Neural progenitor cell (in vitro differentiated cells): ENCODE measurements at regions not wholly inside any gene's neighbourhood (a gene's known extent, or its start where the extent isn't known, plus 50 kb on each side); places are given as distances from the start of the nearest gene placed in this dataset.

Source experiments
- DNase-seq: peaks from one replicate; pipeline ENCODE4 v3.0.0-alpha.2; 2016; ENCODE audit warnings: low spot score
- H2AFZ ChIP-seq: fragments of 200-600 bp; sonication (generic); replicated peaks from 2 replicates; pipeline ENCODE4 v1.6.1; 2016; ENCODE audit warnings: antibody characterized with exemption
- H3F3A ChIP-seq: fragments of 200-600 bp; sonication (generic); 2 replicates; pipeline ENCODE4 v1.6.1; 2016; ENCODE audit warnings: antibody characterized with exemption, low read depth
- H3K27ac ChIP-seq: fragments of 200-600 bp; sonication (generic); 2 replicates; pipeline ENCODE4 v1.5.1; 2016; ENCODE audit warnings: mild to moderate bottlenecking
- H3K27me3 ChIP-seq: fragments of 200-600 bp; sonication (generic); 2 replicates; pipeline ENCODE4 v1.6.1; 2016; ENCODE audit warnings: mild to moderate bottlenecking, moderate library complexity
- H3K36me3 ChIP-seq: fragments of 200-600 bp; sonication (generic); 2 replicates; pipeline ENCODE4 v1.5.1; 2016
- H3K4me1 ChIP-seq: fragments of 200-600 bp; sonication (generic); 2 replicates; pipeline ENCODE4 v1.6.1; 2016; ENCODE audit warnings: mixed run types
- H3K4me2 ChIP-seq: fragments of 200-600 bp; sonication (generic); 2 replicates; pipeline ENCODE4 v1.6.1; 2016
- H3K4me3 ChIP-seq: fragments of 200-600 bp; sonication (generic); 2 replicates; pipeline ENCODE4 v1.5.1; 2016
- H3K79me2 ChIP-seq: fragments of 200-600 bp; sonication (generic); 2 replicates; pipeline ENCODE4 v1.6.1; 2016; ENCODE audit warnings: low read depth
- H3K9ac ChIP-seq: fragments of 200-600 bp; sonication (generic); 2 replicates; pipeline ENCODE4 v1.6.1; 2016
- H3K9me3 ChIP-seq: fragments of 200-600 bp; sonication (generic); 2 replicates; pipeline ENCODE4 v1.5.1; 2016; ENCODE audit warnings: low read depth
- H4K20me1 ChIP-seq: fragments of 200-600 bp; sonication (generic); 2 replicates; pipeline ENCODE4 v1.6.1; 2016; ENCODE audit warnings: low read depth
- H3K27ac Mint-ChIP-seq: 3 replicates; pipeline ENCODE4 v1.8.0; 2021; ENCODE audit warnings: mixed read lengths
- H3K27me3 Mint-ChIP-seq: 2 replicates; pipeline ENCODE4 v1.8.0; 2022; ENCODE audit warnings: low read depth, mild to moderate bottlenecking, inconsistent platforms, moderate library complexity, mixed read lengths; ENCODE audit not compliant: insufficient read depth
- H3K36me3 Mint-ChIP-seq: 3 replicates; pipeline ENCODE4 v1.8.0; 2021; ENCODE audit warnings: mixed read lengths
- H3K4me1 Mint-ChIP-seq: 3 replicates; pipeline ENCODE4 v1.8.0; 2021; ENCODE audit warnings: mixed read lengths
- H3K4me3 Mint-ChIP-seq: 3 replicates; pipeline ENCODE4 v1.8.0; 2021; ENCODE audit warnings: mild to moderate bottlenecking, moderate library complexity, mixed read lengths
- H3K9me3 Mint-ChIP-seq: 3 replicates; pipeline ENCODE4 v1.8.0; 2020; ENCODE audit warnings: mixed read lengths
- CTCF ChIP-seq: fragments of 200-600 bp; sonication (generic); IDR thresholded peaks from 2 replicates; pipeline ENCODE4 v1.5.1; 2017; ENCODE audit warnings: antibody characterized with exemption, mild to moderate bottlenecking
- EZH2 ChIP-seq: fragments of 200-600 bp; sonication (generic); IDR thresholded peaks from 2 replicates; pipeline ENCODE4 v1.6.1; 2017; ENCODE audit warnings: antibody characterized with exemption, mild to moderate bottlenecking, moderate library complexity
- EZH2phosphoT487 ChIP-seq: fragments of 200-600 bp; sonication (generic); IDR thresholded peaks from 2 replicates; pipeline ENCODE4 v1.6.1; 2017; ENCODE audit warnings: antibody characterized with exemption

GRCh38 chr2:19542796-19543662, 184.6 kb upstream of the OSR1 start:
- no peaks in the 10 kb centered on the region for H3K4me1 ChIP-seq

GRCh38 chr2:19541884-19542283, 183.5 kb upstream of the OSR1 start:
- Mint-ChIP-seq H3K27me3 (peaks cover 3% of the 10 kb centered on the region), H3K27ac (no peak overlapping the region), H3K4me1 (no peaks in the 10 kb centered on the region), H3K9me3 (no peaks in the 10 kb centered on the region), H3K4me3 (no peak overlapping the region), H3K36me3 (no peaks in the 10 kb centered on the region)
- DNase-seq = no peak
- no peaks in the 10 kb centered on the region for H3K4me1 ChIP-seq
- no peaks in the 10 kb centered on the region for H4K20me1 ChIP-seq
- no peak overlapping the region for H3K4me3 ChIP-seq
- H3K9me3 ChIP-seq = no peaks in the 10 kb centered on the region
- no peaks in the 10 kb centered on the region for H3K36me3 ChIP-seq
- no peaks in the 10 kb centered on the region for H3K79me2 ChIP-seq
- H3K9ac ChIP-seq = no peak overlapping the region
- no peak overlapping the region for H3K4me2 ChIP-seq
- no peaks in the 10 kb centered on the region for H3K27me3 ChIP-seq
- no peak overlapping the region for H2AFZ ChIP-seq
- H3F3A ChIP-seq = no peaks in the 10 kb centered on the region
- H3K27ac ChIP-seq = no peak overlapping the region
- TF ChIP-seq EZH2phosphoT487 = no peak

More at GRCh38 chr2:19542796-19543662, 184.6 kb upstream of the OSR1 start:
- H3K27me3 Mint-ChIP-seq = peaks cover 3% of the 10 kb centered on the region
- TF ChIP-seq EZH2 (no peak), EZH2phosphoT487 (no peak), CTCF (no peak)
- no peak overlapping the region for H3K27ac Mint-ChIP-seq
- no peak for DNase-seq
- Histone ChIP-seq H3K79me2 (no peaks in the 10 kb centered on the region), H3K4me3 (no peak overlapping the region), H3K36me3 (no peaks in the 10 kb centered on the region), H2AFZ (no peak overlapping the region), H4K20me1 (no peaks in the 10 kb centered on the region), H3K27me3 (no peaks in the 10 kb centered on the region), H3F3A (no peaks in the 10 kb centered on the region), H3K4me2 (no peak overlapping the region), H3K9me3 (no peaks in the 10 kb centered on the region), H3K9ac (no peak overlapping the region), H3K27ac (no peak overlapping the region)
- H3K4me1 Mint-ChIP-seq = no peaks in the 10 kb centered on the region
- H3K4me3 Mint-ChIP-seq = no peak overlapping the region
- H3K36me3 Mint-ChIP-seq = no peaks in the 10 kb centered on the region
- H3K9me3 Mint-ChIP-seq = no peaks in the 10 kb centered on the region

GRCh38 chr2:19540739-19541525, 182.5 kb upstream of the OSR1 start:
- H3K9ac ChIP-seq = no peak overlapping the region
- H3K27me3 ChIP-seq = no peaks in the 10 kb centered on the region
- H4K20me1 ChIP-seq = no peaks in the 10 kb centered on the region
- no peak overlapping the region for H3K4me2 ChIP-seq
- H3K27ac ChIP-seq = no peak overlapping the region
- no peaks in the 10 kb centered on the region for H3F3A ChIP-seq
- Mint-ChIP-seq H3K4me3 (no peak overlapping the region), H3K27ac (no peak overlapping the region), H3K9me3 (no peaks in the 10 kb centered on the region), H3K27me3 (peaks cover 6% of the 10 kb centered on the region), H3K4me1 (peaks cover 7% of the 10 kb centered on the region), H3K36me3 (no peaks in the 10 kb centered on the region)
- H3K79me2 ChIP-seq = no peaks in the 10 kb centered on the region
- TF ChIP-seq EZH2 (no peak), EZH2phosphoT487 (no peak), CTCF (no peak)
- H2AFZ ChIP-seq = no peak overlapping the region
- no peaks in the 10 kb centered on the region for H3K9me3 ChIP-seq
- no peak for DNase-seq
- H3K4me1 ChIP-seq = peaks cover 2% of the 10 kb centered on the region
- H3K36me3 ChIP-seq = no peaks in the 10 kb centered on the region
- no peak overlapping the region for H3K4me3 ChIP-seq
